MV-4-11 (cell line): ENCODE measurements at regions not wholly inside any gene's neighbourhood (a gene's known extent, or its start where the extent isn't known, plus 50 kb on each side); places are given as distances from the start of the nearest gene placed in this dataset.

Source experiments
- DNase-seq: peaks from one replicate; lab custom pipeline; 2025; lab: John Stamatoyannopoulos, UW

DNA sequence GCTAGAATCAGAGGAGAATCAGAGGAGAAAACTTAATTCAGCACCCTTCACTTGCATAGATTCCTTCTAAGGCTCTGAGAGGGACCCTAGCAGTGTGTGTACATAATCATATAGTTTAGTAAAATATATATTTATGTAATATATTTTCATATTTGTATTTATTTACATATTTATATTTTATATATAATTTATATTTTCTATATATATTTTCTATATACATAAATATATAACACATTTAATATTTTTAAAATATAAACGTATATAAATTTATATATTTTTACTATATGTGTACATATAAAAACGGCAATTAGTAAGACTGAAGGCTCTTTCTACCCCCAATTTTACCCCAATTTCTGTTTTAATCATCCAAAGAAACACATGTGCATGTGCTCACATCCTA, 80.3 kb downstream of the NXPE2 start:
- no peak for DNase-seq

DNA sequence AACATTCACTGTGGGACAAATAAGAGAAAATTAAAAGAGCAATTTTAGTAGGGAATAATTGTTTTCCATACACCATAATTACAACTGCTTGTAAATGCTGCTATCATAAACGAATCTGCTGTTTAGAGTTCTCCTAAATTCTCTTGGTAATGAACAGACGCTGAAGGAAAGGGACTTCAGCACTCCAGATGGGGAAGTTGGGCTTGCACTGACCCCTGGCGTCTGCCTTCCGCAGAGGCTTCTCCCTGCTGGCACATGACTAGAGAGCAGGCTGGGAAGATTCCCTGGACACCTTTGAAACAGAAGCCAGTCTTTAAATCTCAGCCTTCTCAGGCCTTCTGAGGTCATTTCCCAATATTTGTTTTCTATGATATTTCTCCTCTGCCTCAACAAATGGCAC, 84.1 kb downstream of the NXPE2 start:
- peak; percentile 37 for DNase-seq

DNA sequence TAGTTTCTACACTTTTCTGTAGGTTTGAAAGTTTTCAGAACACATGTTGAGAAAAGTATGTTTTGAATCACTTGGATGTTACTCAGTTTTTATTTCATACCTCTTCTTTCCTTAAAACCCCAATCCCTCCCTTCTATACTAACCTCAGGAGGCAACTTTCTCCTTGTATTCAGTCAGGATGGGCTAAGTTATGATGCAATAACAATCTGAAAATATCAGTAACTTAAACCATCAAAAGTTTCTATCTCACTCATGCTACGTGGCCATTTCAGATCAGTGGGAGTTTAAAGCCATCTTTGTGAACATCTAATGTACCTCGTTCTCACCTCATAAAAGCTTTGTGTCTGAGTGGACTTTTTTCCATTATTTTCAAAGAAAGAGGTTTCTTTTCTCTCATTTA, 86.2 kb downstream of the NXPE2 start:
- no peak for DNase-seq

DNA sequence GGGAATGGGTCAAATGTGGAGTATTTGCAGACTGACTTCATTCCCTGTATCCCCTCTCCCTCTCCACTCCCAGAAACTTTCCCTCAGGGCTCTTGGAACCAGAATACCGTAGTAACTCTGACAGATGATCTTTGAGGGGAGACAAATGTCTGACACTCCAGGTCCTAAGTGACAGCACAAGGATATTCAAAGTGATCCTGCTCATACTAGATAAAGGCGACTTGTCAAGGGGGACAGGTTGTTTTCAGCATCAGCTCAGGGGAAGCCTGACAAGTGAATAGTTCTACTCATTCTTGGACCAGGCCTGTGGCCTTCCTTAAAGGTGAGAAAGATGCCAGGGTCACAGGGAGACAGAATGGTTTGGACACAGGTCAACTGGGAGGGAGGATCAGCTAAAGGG, 92.8 kb downstream of the NXPE2 start:
- no peak for DNase-seq

DNA sequence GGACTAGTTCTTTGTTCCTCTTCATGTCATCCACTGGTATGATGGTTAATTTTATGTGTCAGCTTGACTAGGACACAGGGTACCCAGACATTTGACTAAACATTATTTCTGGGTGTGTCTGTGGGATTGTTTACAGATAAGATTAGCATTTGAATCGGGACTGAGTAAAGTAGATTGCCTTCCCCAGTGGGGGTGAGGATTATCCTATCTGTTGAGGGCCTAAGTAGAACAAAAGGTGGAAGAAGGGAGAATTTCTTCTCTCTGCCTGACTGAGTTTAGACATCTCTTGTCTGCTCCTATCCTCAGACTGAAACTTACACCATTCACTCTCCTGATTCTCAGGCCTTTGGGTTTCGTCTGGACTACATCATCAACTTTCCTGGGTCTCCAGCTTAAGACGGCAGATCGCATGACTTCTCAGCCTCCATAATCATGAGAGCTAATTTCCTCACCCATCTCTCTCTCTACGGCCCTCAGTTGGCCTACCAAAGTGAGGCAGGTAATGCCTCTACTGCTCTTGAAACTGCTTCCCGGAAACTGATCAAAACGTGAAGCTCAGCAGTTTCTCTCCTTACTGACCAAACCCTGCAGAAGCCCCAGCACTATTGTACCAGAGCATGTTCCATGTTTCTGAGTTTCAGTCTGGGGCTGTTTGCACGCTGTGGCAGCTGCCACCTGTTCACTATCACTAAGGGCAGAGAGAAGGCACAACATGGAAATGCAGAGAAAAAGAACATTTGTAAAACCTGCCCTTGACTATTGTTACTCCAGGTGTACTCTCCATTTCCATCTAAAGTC, 95.4 kb downstream of the NXPE2 start:
- DNase-seq = no peak

DNA sequence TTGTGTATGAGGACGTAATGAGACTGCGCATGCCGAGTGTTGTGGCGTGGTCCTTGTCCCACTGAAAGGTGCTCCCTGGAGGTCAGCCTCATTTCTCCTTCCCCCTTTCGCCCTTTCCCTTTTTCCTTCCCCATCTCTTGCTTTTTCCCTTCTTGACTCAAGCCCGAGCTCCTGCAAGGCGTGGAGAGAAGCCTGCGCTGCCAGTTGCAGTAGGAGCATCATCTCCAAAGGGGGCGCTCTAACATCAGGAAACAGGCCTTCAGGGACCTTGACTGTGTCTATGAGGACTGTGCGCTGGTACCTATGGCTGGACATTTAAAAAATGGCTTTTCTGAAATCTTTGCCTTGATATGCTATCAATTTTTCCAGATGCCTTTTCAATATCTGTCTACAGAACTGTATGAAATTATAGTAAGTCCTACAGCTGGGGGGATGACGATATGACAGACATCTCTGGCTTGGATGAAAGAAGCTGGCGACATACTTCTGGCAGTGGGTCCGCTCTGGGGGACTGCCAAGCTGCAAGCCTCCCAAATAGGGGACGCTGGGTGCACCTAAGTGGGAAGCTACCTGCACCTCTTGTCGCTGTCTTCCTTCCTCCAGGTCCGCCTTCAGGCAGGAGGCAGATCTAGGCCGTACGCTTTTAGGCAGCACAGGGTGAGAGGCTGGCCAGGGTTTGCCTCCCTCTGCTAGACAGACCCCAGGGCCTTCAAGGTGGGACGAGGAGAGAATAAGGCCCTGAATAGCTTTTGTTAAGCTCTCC, 96.5 kb downstream of the NXPE2 start:
- DNase-seq = peak; percentile 3

DNA sequence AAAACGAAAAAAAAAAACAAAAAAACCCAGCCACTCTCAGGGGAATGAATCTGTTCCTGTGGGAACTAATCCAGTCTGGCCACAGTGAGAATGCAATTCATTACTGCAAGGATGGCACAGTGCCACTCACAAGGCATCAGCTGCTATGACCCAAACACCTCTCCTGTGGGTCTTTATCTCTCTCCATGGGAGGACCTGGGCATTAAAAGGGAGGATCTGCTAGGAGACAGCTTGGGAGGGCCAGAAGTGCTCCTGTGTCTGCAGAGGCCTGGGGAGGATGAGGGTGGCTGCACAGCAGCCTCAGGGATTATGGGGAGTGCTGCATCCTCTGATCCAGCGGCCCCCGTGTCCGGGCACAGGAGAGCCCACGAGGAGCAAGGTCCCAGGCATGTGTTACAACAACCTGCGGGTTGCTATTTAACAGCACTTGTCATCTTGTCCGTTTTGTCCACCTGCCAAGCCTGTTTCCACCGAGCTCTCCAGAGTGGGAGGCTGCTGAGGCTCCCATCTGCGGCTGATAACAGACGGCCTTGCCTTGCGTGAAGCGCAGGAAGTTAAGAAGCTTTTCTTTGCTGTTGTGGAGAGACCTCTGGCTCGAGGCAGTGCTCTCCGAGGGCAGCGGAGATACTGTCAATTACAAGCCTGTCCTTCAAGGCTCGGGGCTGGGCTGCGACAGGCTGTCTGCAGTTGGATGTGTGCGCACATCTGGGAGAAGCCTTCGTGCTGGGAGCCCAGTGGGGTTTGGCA, 97.7 kb downstream of the NXPE2 start:
- DNase-seq = no peak

DNA sequence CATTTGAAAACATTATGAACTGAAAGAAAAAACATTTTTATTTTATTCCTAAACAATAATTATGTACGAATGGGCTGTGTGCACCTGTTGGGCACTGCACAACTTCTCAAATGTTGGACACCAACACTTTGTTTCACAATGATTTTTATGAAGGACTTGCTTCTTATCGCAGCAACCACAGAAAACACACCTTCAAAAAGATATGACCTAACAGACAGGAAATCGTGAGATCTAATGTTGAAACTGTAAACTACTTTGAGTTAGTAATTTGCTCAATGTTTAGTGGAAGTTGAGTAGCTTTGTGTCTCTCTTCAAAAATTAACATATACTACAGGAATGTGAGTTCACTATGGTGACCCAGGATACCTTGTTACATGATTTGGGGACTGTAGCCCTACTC, 98.6 kb downstream of the NXPE2 start:
- no peak for DNase-seq

DNA sequence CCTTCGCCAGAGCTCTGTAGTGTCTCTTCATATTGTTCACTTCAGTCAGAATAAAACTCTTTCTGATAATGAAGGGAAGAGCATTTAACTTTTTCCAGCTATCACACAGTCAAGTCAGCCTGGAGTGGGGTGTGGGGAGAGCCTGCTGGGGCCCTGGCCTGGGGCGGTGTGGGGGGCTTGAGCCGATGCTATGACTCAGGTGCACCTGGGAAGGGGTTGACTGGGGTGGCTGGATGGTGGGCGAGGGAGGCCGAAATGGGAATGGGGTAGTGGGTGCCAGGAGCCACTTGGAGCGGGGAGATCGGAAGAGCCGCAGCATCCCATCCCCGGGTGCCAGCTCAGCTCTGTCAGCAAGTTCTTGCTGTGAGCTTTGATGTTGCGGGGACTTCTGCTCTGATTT, 100.9 kb downstream of the NXPE2 start:
- no peak for DNase-seq

DNA sequence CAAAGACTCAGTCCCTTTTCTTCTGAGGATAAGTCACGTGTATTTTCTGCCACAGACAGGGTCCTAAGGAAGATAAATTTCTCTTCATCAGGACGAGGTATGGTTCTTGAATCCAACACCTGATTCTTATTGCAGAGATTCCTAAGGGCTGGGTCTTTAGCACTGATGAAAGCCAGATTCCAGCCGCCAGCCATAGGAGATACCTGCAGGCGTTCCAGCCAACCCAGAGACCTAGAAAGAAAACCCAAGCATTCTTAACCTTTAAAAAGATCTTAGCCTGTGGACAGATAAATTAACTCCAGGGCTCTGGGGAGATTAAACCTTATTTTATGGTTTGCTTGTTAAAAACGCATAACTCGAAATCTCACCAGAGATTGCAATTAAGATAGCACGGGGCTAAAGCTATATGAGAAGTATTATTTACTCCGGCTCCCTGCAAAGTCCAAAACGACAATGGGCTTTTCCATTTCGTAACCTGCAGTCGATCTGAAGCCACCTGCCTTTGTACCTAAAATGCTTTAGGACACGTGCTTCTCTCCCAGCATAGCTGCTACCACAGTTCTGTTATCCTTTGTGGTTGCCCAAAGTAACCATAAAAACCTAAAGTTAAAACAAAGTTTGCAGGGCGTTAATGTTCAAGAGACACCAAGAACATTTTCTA, 104.5 kb downstream of the NXPE2 start:
- no peak for DNase-seq

DNA sequence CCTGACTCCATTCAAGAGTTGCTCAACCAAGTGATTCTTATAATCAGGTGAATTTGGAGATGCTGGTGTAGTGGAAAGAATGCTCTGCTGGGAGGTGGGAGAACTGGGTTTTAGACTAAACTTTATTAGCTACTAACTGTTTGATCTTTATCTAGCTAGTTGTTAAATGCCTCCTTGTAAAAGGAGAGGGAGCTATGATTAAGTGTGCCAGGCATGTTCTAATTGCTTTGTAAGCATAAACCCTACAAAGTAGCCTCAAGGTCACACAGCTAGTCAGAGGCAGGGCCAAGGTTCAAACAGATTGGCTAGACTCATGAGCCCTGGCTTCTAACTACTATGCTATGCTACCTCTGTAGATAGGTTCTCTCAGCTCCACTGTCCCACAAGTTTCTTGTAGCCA, 105.5 kb downstream of the NXPE2 start:
- no peak for DNase-seq

DNA sequence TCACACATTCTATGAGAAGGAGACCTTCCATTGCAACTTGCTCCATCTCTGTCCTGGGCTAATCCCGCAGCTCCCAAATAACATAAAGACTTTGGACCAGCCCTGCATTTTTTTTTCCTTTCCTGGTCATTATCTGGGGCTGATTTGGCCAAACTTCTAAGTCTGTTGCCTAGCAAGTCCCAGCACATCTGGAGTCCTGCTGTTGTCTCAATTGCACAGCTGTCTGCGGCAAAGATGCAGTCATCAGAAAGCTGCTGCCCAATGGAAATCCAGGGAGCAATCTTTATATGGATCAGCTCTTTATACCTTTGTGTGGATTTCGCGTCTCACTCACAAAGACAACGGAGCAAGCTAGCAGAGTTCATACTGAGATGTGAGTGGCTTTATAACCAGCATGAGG, 105.9 kb downstream of the NXPE2 start:
- DNase-seq = no peak

DNA sequence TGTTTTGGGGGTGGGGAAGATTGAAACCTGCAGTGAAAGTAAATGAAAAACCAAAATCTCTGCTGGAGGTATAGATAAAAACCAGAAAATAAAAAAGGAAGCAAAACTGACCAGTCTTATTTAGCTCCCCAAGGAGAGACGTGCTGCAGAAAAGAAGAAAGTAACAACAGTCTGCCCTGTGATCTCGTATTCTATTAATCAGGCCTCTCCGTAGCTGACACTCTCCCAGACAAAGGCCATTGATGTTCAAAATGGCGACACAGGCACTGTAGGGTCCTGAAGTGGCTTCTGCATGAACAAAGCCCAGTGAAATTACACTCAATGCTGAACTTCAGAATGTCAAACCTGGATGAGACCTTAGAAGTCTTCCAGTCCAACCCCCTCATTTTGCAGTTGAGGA, 106.6 kb downstream of the NXPE2 start:
- no peak for DNase-seq

DNA sequence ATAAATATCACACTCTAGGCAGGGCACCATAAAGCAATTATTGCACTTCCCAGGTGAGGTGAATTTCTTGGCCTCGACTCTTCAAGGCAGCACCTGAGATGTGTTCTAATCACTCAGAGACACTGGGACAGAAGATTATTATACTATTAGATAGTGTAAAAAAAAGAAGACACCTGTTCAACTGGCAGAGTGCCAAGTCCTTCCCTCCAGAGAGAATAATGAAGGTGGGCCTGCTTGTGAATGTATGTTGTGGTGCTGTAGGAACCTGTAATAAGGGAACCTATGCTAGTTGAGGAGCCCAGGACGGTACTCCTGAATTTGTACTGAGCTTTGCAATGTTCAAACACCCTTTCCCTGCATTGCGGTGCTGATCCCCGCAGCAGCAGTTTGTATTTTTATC, 107.5 kb downstream of the NXPE2 start:
- no peak for DNase-seq

DNA sequence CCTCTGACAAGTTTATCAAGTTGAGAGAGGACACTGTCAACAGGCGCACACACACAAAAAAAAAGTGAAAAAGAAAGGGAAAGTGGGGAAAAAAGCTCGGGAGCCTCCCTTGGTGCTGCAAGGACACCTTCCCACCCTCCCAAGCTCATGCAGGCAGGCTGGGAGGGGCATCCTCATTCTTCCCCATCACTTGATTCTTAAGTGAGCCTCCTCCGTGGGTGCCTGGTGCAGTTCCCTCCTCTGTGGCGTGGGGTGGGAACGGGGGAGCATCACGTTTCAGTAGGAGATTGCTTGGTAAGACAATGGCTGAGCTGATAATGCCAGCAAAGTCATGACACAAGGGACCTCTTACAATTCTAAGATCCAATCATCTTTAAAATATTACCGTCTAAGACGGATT, 108.8 kb downstream of the NXPE2 start:
- no peak for DNase-seq

DNA sequence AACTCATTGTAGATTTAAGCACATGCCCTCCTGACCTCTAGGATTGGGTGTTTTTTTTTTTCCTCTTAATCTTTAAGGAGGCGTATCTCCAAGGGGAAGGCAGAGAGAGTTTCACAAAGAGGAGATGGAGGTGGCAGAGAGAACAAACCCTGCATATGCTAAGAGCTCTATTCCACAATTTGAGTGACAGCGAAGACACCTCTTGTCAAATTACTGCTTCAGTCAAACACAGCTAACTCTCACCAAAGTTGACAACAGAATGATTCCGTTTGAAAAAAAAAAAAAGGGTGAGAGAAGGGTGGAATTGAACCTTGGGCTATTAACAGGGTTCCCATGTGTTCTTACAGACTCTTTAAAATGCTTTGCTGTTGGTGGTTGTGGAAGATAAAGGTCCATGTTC, 112.6 kb downstream of the NXPE2 start:
- no peak for DNase-seq

DNA sequence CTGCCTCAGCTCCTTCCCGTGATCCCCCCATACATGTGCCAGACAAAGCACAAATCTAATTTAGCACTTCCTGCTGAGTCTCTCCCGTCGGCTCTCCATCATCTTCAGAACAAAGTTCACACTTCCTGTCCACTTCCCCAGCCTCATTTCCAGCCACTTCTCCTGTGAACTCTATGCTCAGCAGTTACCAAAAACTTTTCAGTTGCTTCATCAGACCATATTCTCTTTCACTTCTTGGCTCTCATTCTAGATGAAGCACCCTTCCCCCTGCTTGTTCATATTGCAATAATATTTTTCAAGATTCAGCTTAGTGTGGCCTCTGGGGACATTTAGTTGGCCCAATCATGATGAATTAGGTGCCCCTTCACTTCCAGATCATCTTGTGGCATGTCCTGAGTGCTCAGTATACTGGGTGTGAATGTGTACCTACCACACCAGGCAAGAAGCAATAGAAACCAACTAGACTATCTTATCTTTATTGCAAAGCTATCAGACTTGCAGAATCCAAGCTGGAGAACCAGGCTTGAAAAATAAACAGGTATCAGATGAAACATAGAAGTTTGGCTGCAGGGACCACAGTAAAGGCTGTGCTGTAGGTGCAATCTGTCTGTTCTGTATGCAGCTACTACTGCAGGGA, 115.8 kb downstream of the NXPE2 start:
- DNase-seq = no peak

DNA sequence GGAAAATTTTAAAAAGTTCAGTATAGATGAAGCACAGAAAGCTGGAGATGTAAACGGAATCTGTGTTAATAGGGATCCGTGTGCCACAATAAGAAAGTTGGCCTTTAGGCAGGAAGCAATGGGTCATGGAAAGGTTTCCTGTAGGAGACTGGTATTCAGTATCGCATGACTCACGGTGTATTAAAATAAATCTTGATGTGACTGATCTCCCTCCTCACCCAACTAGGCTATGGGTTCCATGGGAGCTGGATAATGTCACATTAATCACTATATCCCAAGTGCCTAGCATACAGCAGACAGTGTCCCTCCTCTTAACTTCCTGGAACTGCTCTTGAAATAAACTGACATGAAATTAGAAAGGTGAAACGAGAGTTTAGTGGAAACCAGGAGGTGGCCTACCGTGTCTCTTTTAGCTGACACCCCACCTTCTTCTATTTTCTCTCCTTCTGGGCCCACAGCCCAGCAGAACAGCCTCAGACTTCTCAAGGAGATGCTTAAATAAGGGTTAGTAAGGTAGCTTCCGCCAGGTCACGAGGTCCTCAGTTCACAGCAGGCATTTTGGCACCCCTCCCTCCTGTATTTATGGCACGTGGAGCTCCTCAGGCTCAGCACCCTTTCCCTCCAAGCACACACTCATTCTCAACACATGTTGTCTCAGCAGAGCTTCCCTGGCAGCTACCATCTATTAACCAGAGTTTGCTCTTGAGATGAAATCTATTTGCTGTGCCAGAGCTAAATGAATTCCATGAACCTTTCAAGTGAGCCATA, 118.8 kb downstream of the NXPE2 start:
- DNase-seq = no peak

DNA sequence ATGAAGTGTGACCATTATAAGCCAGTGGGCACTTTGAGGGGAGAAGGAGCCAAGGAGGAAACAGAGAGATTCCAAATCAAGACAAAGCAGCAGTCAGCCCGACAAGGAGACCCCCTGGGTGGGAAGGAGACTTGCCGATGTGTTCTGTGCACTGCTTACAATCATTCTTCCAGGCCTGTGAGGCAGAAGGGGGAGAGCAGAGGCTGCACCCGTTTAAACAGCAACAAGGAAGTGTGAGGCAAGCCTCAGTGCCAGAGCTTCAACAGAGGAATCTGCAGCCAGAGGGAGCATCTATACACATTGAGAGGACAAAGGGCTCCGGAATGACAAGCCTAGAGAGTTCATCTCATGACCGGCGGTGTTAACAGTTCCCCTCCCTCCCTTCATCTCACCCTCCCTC, 121.1 kb downstream of the NXPE2 start:
- DNase-seq = no peak

DNA sequence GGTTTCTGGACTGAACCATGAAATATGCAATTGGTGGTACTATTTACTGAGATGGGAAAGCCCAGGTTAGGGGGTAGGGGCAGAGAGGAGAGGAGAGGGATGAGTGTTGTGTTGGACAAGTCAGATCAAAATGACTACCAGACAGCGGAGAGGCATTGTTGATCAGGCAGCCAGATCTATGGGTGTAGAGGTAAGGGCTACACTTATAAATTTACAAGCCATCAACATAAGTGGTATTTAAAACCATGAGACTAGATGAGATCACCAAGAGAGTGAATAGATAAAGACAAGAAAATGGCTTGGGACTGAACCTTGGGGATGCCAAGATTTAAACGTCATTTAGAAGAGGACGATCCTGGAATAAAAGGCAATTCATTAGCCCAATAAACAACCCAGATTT, 123.4 kb downstream of the NXPE2 start:
- no peak for DNase-seq

DNA sequence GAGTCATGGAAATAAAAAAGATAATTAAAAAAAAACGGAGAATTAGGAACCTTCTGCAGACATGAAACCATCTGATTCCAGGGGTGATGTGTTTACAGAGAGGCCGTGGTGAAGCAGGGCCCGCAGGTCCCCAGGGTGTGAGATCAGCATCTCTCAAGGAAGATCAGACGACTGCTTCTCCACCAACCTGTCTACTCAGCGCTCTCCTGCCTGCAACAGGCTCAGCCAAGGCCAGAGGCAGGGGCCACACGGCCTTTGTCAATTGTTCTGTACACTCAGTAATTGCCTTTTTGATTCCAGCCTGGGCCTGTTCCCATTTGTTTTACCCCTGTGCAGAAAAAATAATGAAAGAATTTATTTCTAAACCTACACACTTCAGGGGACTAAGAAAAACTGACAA, 124.6 kb downstream of the NXPE2 start:
- DNase-seq = no peak
